Thymus (tissue), 11 donors: ENCODE measurements at regions not wholly inside any gene's neighbourhood (a gene's known extent, or its start where the extent isn't known, plus 50 kb on each side); places are given as distances from the start of the nearest gene placed in this dataset.
"Not testable (repeated sequence)": the region's sequence is repeated elsewhere in the genome, so short reads cannot be mapped to it uniquely, and the experiment has no call there.

Source experiments
- DNase-seq, 9 donors: peaks; one replicate each; pipeline ENCODE4 v3.0.0-alpha.2; 2013; ENCODE audit warnings: low spot score in 9 of 9, low read depth in 6 of 9, missing footprints in 1 of 9
- H3K27ac ChIP-seq, 2 donors: one replicate each; pipeline ENCODE4 v1.5.1; 2013; ENCODE audit warnings: control low read depth in 1 of 2, low read depth in 1 of 2, low read length in 1 of 2, mild to moderate bottlenecking in 1 of 2, moderate library complexity in 1 of 2
- H3K27me3 ChIP-seq, 2 donors: one replicate each; pipeline ENCODE4 v1.5.1; 2013; ENCODE audit warnings: low read length in 1 of 2; ENCODE audit not compliant: control insufficient read depth in 2 of 2, insufficient read depth in 1 of 2
- H3K36me3 ChIP-seq, 2 donors: one replicate each; pipeline ENCODE4 v1.5.1; 2013; ENCODE audit warnings: low read length in 1 of 2, mild to moderate bottlenecking in 1 of 2, moderate library complexity in 1 of 2; ENCODE audit not compliant: control insufficient read depth in 2 of 2, insufficient read depth in 2 of 2
- H3K4me1 ChIP-seq, 2 donors: one replicate each; pipeline ENCODE4 v1.5.1; 2013; ENCODE audit warnings: low read length in 2 of 2; ENCODE audit not compliant: control insufficient read depth in 2 of 2, insufficient read depth in 2 of 2
- H3K4me3 ChIP-seq, 2 donors: one replicate each; pipeline ENCODE4 v1.5.1; 2013; ENCODE audit warnings: low read length in 2 of 2, control low read depth in 1 of 2, mild to moderate bottlenecking in 1 of 2
- H3K9me3 ChIP-seq, 2 donors: one replicate each; pipeline ENCODE4 v1.5.1; 2013; ENCODE audit warnings: low read length in 1 of 2, mild to moderate bottlenecking in 1 of 2; ENCODE audit not compliant: control insufficient read depth in 2 of 2, insufficient read depth in 1 of 2
- WGBS: extraction: QIAGEN DNeasy Blood & Tissue Kit; methylation state at CpG from one replicate; pipeline ENCODE4 v1.1.7; 2013; 5-methylcytosine and 5-hydroxymethylcytosine counted together
- donor health status: healthy.

DNA sequence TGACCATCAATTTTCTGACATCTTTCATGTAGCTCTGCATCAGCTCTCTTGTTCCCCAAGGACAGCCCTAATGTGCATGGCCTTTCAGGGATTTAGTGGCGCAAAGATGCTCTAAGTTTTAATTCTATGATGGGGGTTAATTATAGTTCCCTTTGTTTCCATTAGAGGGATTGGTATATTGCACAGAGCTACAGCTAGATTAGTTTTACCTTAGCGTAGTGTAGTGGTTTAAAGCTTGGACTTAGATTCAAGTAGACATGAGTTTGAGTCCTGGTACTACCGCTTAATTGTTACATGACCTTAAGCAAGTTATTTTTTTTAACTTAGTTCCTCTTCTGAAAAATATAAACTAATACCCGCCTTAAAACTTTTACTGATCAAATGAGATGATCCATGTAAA, 247.8 kb upstream of the KRR1 start:
- 84% methylated on average over 4 of the region's 4 CpGs for WGBS
- H3K4me3 ChIP-seq = no peak overlapping the region
- H3K9me3 ChIP-seq = no peaks in the 10 kb centered on the region
- no peak for DNase-seq
- no peak overlapping the region for H3K27ac ChIP-seq
- H3K4me1 ChIP-seq = no peaks in the 10 kb centered on the region
- no peaks in the 10 kb centered on the region for H3K27me3 ChIP-seq
- no peaks in the 10 kb centered on the region for H3K36me3 ChIP-seq

DNA sequence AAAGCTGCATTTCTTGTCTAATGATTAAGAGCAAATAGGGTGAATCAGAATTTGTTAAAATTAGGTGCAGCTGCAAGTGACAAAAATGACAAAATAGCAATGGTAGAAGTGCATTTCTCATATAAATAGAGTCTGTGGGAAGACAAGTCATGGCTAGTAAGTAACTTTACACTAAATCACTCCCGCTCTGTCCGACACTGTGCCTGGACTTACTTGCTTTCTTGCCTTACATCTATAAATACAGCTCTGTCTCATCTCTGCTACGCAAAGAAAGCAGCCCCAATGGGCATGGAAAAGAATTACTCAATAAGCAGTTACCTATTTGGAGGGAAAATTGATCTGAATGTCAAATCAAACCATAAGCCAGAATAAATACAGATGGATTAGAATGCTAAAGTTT, 245.4 kb upstream of the KRR1 start:
- no peak overlapping the region for H3K4me3 ChIP-seq
- H3K9me3 ChIP-seq = no peaks in the 10 kb centered on the region
- H3K36me3 ChIP-seq = no peaks in the 10 kb centered on the region
- no peaks in the 10 kb centered on the region for H3K27me3 ChIP-seq
- peak overlapping the region in 1 of 2 donors; percentile 5 for H3K27ac ChIP-seq
- DNase-seq = no peak
- H3K4me1 ChIP-seq = no peaks in the 10 kb centered on the region
- 98% methylated on average over 3 of the region's 3 CpGs for WGBS

DNA sequence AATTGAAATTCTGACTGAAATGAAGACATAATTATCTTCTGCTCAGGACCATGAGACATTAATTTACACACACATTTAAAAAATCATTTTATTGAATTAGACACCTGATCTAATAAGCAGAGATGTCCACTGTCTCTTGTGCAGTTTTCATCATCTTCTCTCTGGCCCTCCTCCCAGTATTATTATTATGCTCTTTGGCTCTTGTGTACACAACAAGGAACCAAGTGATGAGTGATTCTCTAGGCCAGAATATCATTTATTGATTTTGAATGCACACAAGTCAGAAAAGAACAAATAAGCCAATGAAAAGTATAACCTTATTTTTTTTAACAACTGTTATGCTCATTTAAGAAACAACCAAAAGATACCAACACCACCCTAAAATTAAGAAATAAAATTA, 244.7 kb upstream of the KRR1 start:
- no peak overlapping the region for H3K4me3 ChIP-seq
- no peaks in the 10 kb centered on the region for H3K36me3 ChIP-seq
- DNase-seq = no peak
- no peaks in the 10 kb centered on the region for H3K9me3 ChIP-seq
- no peaks in the 10 kb centered on the region for H3K27me3 ChIP-seq
- no peaks in the 10 kb centered on the region for H3K4me1 ChIP-seq
- H3K27ac ChIP-seq = no peak overlapping the region

DNA sequence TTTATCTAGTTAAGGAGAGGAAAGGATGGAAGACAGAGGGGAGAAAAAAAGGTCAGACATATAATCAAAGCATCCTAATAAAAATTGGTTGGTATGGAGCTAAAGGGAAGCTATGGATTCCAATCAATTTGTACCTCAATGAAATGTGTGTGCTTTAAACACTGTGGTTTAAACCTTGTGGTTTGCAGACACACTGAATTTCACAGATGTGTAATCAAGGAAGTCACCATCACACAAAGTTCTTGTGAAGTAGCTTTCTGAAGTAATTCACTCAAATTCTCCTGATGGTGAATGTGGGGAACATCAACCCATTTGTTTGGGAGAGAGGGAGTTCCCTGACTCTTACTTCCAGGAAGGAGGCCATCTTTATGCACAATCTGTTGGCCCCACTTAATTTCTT, 243.3 kb upstream of the KRR1 start:
- DNase-seq = peak in 1 of 9 donors; percentile 28
- no peak overlapping the region for H3K4me3 ChIP-seq
- no peaks in the 10 kb centered on the region for H3K27me3 ChIP-seq
- no peaks in the 10 kb centered on the region for H3K36me3 ChIP-seq
- H3K4me1 ChIP-seq = no peaks in the 10 kb centered on the region
- no peak overlapping the region for H3K27ac ChIP-seq
- no peaks in the 10 kb centered on the region for H3K9me3 ChIP-seq

DNA sequence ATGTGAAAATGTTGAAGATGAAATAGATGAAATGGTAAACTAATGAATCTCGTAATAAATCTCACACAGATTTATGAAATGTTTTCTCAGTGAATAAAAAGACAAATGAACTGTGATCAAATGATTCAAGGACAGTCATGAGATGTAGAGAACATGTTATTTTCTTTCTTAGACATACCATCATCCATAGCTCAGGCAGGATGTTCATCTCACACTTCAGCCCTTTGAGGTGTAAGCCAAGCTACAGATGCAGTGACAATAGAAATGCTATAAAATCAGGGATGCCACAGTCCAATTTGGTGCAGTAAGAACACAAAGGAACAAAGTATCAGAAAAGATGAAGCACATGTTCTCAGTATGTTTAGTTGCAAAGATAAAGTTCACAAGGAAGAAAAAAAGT, 242.7 kb upstream of the KRR1 start:
- no peaks in the 10 kb centered on the region for H3K9me3 ChIP-seq
- no peak overlapping the region for H3K27ac ChIP-seq
- no peak overlapping the region for H3K4me3 ChIP-seq
- H3K27me3 ChIP-seq = no peaks in the 10 kb centered on the region
- DNase-seq = no peak
- 98% methylated on average over 1 of the region's 1 CpG for WGBS
- H3K4me1 ChIP-seq = no peaks in the 10 kb centered on the region
- no peaks in the 10 kb centered on the region for H3K36me3 ChIP-seq

DNA sequence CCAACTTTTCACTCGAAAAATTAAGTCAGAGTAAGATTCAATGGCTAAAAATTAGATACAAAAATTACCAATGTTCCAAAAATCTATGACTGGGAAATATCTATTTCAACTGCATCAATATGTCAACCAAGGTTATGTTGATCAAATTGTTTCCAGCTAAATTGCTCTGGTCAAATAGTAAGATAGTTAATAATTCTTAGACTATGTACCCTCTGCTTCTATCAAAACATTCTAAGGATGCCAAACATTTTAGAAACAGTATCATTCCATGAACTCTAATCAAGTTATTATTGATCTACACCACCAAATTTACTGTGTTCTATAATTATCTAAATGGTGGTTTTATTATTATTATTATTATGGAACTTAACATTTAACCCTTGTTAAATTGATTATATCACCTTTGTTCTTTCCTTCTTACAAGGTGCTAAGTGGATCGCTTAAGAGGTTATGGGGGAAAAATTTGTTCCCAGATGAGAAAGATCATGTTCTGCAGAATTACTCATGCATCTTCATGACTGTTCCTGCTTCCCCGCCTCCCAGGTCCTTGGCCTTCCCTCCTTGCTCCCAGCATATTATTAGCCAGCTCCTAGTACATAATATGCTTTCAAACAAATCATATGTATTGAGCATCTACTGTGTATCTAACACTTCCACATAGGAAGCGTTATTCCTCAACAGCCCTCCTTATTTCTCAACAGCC, 240.5 kb upstream of the KRR1 start:
- Histone ChIP-seq H3K4me3 (no peak overlapping the region), H3K27me3 (no peaks in the 10 kb centered on the region), H3K4me1 (no peaks in the 10 kb centered on the region), H3K27ac (no peak overlapping the region), H3K36me3 (no peaks in the 10 kb centered on the region), H3K9me3 (no peaks in the 10 kb centered on the region)
- WGBS = 85% methylated on average over 4 of the region's 4 CpGs
- DNase-seq = no peak

DNA sequence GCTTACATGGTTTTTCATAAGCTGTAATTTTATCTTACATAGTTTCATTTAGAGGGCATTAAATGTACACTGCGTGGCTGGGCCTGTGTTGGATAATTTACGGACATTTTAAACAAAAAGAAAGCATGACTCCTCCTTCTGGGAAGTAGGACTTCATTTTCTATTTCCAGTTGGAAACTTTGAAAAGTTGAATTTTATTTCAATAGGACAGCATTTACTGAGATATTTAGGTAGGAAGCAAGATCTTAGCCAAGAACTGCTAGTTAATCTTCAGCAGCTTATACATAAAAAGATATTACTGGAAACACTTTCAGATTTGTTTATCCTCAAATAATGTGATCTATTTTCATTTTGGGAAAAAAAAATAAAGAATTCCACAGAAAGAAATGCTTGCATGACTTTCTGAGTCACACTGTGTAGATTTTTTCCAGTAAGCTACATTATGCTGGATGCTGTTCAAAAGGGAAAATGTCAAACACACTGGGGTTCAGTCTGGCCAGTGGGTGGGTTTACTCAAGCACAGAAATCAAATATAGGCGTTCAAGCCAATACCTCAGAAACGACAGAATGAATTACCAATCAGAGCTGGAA, 239.4 kb upstream of the KRR1 start:
- Histone ChIP-seq H3K27me3 (no peaks in the 10 kb centered on the region), H3K36me3 (no peaks in the 10 kb centered on the region), H3K27ac (no peak overlapping the region), H3K9me3 (no peaks in the 10 kb centered on the region), H3K4me1 (no peaks in the 10 kb centered on the region), H3K4me3 (no peak overlapping the region)
- 92% methylated on average over 4 of the region's 4 CpGs for WGBS
- DNase-seq = no peak

DNA sequence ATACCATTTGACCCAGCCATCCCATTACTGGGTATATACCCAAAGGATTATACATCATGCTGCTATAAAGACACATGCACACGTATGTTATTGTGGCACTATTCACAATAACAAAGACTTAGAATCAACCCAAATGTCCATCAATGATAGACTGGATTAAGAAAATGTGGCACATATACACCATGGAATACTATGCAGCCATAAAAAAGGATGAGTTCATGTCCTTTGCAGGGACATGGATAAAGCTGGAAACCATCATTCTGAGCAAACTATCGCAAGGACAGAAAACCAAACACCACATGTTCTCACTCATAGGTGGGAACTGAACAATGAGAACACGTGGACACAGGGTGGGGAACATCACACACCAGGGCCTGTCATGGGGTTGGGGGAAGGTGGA, 237.6 kb upstream of the KRR1 start:
- not testable (repeated sequence) for H3K27me3 ChIP-seq, H3K9me3 ChIP-seq, H3K36me3 ChIP-seq, H3K4me3 ChIP-seq, DNase-seq, H3K27ac ChIP-seq, H3K4me1 ChIP-seq
- WGBS = 97% methylated on average over 3 of the region's 3 CpGs

DNA sequence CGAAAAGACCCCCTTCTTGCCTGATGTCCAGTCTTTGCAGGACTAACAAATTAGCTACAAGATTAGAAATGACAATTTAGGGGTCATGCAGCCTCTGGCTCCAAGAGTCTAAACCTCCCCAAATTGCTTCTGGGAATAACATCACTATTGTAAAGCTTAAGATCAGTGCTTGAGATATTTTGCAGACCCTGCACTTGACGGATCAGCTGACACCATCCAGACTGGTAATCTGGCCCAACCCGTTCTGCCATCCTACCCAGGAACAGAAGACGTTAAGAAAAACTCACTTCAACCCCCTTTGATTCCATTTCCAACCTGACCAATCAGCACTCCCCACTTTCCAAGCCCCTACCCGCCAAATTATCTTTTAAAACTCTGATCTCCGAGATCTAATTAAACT, 236.7 kb upstream of the KRR1 start:
- no peaks in the 10 kb centered on the region for H3K9me3 ChIP-seq
- DNase-seq = no peak
- H3K36me3 ChIP-seq = no peaks in the 10 kb centered on the region
- 91% methylated on average over 6 of the region's 6 CpGs for WGBS
- H3K27ac ChIP-seq = no peak overlapping the region
- H3K27me3 ChIP-seq = no peaks in the 10 kb centered on the region
- H3K4me1 ChIP-seq = no peaks in the 10 kb centered on the region
- no peak overlapping the region for H3K4me3 ChIP-seq
